Mucosa of descending colon (tissue), 3 donors: ENCODE measurements at regions not wholly inside any gene's neighbourhood (a gene's known extent, or its start where the extent isn't known, plus 50 kb on each side); places are given as distances from the start of the nearest gene placed in this dataset.

Source experiments
- ATAC-seq: fragments of 200-7000 bp; cut with Tn5 transposase; one replicate; pipeline ENCODE4 v1.9.1; 2020; ENCODE audit warnings: mild to moderate bottlenecking, moderate library complexity
- DNase-seq, 3 donors: peaks; one replicate each; pipeline ENCODE4 v3.0.0-alpha.2; 2020
- H3K36me3 ChIP-seq: fragments of 200-600 bp; one replicate; pipeline ENCODE4 v1.8.0; 2021; ENCODE audit warnings: low read depth, mild to moderate bottlenecking
- H3K4me1 ChIP-seq: fragments of 200-600 bp; one replicate; pipeline ENCODE4 v1.8.0; 2021; ENCODE audit warnings: low read depth, mild to moderate bottlenecking
- H3K4me3 ChIP-seq: fragments of 200-600 bp; one replicate; pipeline ENCODE4 v1.8.0; 2021; ENCODE audit warnings: mild to moderate bottlenecking
- H3K9me3 ChIP-seq: fragments of 200-600 bp; one replicate; pipeline ENCODE4 v1.8.0; 2021; ENCODE audit warnings: mild to moderate bottlenecking
- CTCF ChIP-seq: fragments of 200-600 bp; IDR thresholded peaks from one replicate; pipeline ENCODE4 v1.8.0; 2022; ENCODE audit warnings: antibody characterized with exemption, mild to moderate bottlenecking
- intact Hi-C, 2 donors: fragments of 100-400 bp; cut with DNase I in 1 of 2; cut with micrococcal nuclease in 1 of 2; formaldehyde crosslinking; loops; one replicate each; pipeline versions ENCODE4 v1.11.0 to v1.11.1; 2022; cut with DNase I, micrococcal nuclease
- donor health status: DM: no; HTN: no; CAD: no; lungs with moderate emphysema.
- donor health status: DM: no; HTN: no; CAD: no.
- donor health status: DM: no; HTN: yes; CAD: no.

DNA sequence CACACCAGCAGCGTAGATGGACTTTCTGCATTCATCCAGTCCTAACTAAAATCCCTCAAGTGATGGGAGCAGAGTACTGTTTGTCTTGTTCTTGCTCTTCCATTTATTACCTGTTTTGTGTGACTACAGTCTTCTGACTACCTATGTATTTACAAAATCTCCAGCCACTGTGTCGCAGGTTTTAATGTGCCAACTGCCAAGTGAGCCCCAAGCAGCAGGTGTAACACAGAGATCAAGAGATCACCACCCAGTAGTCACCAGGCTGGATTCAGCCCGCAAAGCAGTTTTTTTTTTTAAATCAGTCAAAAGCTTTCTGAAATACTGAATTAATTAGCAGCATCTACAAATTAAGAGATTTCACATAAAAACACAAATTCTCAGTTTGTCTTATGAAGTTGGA is 724.1 kb upstream of the USP15 start:
- intact Hi-C loops = no loop called here

GRCh38 chr12:61536525-61536924 is 723.7 kb upstream of the USP15 start:
- ATAC-seq (no peak), DNase-seq (no peak)
- Histone ChIP-seq H3K9me3 (no peaks in the 10 kb centered on the region), H3K4me3 (no peak overlapping the region), H3K36me3 (no peaks in the 10 kb centered on the region), H3K4me1 (no peaks in the 10 kb centered on the region)
- TF ChIP-seq CTCF = no peak
- intact Hi-C loops = no loop called here

More for the DNA sequence above, 724.1 kb upstream of the USP15 start:
- no peak for DNase-seq
- Histone ChIP-seq H3K4me3 (no peak overlapping the region), H3K9me3 (no peaks in the 10 kb centered on the region), H3K4me1 (no peaks in the 10 kb centered on the region), H3K36me3 (no peaks in the 10 kb centered on the region)
- ATAC-seq = no peak
- TF ChIP-seq CTCF = no peak

- Histone ChIP-seq H3K9me3 (no peaks in the 10 kb centered on the region), H3K36me3 (no peaks in the 10 kb centered on the region), H3K4me3 (no peak overlapping the region), H3K4me1 (no peaks in the 10 kb centered on the region)
- intact Hi-C loops = no loop called here
- DNase-seq = no peak
- ATAC-seq = no peak
- no peak for TF ChIP-seq CTCF
These were observed 721.3 kb upstream of the USP15 start for GRCh38 chr12:61538951-61539350.

DNA sequence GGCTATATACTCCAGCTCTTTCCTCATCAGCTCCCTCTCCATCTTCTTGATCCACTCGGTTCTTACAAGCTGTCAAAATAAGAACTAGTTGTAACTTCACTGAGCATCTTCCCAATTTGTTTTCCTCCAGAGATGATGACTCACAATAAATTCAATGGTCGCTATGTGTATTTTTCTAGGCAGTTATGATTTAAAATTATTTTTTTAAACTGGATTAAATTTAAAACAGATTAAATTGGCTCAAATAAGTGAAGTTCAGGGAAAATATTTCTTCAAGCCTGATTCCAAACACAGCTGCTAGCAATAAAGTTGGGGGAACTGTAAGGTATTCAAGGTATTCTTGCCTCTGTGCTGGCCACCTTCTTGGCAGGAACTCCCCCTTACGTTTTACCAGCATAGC is 717.7 kb upstream of the USP15 start:
- Histone ChIP-seq H3K36me3 (no peaks in the 10 kb centered on the region), H3K4me1 (no peaks in the 10 kb centered on the region), H3K9me3 (no peaks in the 10 kb centered on the region), H3K4me3 (no peak overlapping the region)
- TF ChIP-seq CTCF = no peak
- no peak for DNase-seq
- no peak for ATAC-seq
- intact Hi-C loops = no loop called here

DNA sequence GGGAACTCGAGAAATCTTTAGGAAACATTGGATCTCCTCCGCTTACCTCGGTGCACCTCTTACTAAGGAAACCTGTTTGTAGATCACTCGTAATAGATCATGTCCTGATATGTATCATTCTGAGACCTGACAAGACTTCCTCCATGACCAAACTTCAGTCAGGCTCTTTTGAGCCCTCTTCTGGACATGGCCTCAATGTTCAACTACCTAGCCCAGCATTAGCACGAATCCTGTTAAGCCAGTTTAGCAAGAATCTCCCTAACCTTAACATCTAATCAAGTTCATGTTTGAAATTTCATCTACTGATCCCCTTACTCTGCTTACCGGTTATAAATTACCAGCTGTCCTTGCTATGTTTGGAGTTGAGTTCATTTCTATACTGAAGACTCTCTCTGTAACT is 713.9 kb upstream of the USP15 start:
- no peak overlapping the region for H3K4me3 ChIP-seq
- H3K9me3 ChIP-seq = no peaks in the 10 kb centered on the region
- DNase-seq (no peak), ATAC-seq (no peak)
- no peaks in the 10 kb centered on the region for H3K36me3 ChIP-seq
- intact Hi-C loops = no loop called here
- no peaks in the 10 kb centered on the region for H3K4me1 ChIP-seq
- no peak for TF ChIP-seq CTCF

- H3K9me3 ChIP-seq = no peaks in the 10 kb centered on the region
- no peak for DNase-seq
- no peak overlapping the region for H3K4me3 ChIP-seq
- ATAC-seq = no peak
- no peak for TF ChIP-seq CTCF
- no peaks in the 10 kb centered on the region for H3K4me1 ChIP-seq
- intact Hi-C loops = no loop called here
- no peaks in the 10 kb centered on the region for H3K36me3 ChIP-seq
These were observed 707.1 kb upstream of the USP15 start for GRCh38 chr12:61553091-61553490.
